Stimulated activated CD8-positive, alpha-beta memory T cell treated with anti-CD3 and anti-CD28 coated beads, Interleukin-4, amount 100 ng/mL, for 1 hour (primary cell): ENCODE measurements at regions not wholly inside any gene's neighbourhood (a gene's known extent, or its start where the extent isn't known, plus 50 kb on each side); places are given as distances from the start of the nearest gene placed in this dataset.
A peak's percentile ranks its signal among the peaks of the same experiment; 100 is the strongest.
"Not testable (repeated sequence)": the region's sequence is repeated elsewhere in the genome, so short reads cannot be mapped to it uniquely, and the experiment has no call there.

Experiments
- DNase-seq, 2 donors: peaks; one replicate each; pipeline ENCODE4 v3.0.0-alpha.2; 2020; ENCODE audit warnings: low read depth in 2 of 2, low spot score in 1 of 2

DNA sequence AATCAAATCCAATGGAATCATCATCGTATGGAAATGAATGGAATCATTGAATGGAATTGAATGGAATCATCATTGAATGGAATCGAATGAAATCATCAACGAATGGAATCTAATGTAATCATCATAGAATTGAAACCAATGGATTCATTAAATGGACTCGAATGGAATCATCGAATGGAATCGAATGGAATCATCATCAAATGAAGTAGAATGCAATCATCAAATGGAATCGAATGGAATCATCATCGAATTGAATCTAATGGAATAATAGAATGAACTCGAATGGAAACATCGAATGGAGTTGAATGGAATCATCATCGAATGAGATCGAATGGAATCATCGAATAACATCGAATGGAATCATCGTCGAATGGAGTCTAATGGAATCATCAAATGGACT, 232.8 kb downstream of the SHCBP1 start:
- not testable (repeated sequence) for DNase-seq

- DNase-seq, result peak; percentile 41 to 96
Measured at GRCh38 chr16:46387720-46388119, 233.5 kb downstream of the SHCBP1 start.

DNA sequence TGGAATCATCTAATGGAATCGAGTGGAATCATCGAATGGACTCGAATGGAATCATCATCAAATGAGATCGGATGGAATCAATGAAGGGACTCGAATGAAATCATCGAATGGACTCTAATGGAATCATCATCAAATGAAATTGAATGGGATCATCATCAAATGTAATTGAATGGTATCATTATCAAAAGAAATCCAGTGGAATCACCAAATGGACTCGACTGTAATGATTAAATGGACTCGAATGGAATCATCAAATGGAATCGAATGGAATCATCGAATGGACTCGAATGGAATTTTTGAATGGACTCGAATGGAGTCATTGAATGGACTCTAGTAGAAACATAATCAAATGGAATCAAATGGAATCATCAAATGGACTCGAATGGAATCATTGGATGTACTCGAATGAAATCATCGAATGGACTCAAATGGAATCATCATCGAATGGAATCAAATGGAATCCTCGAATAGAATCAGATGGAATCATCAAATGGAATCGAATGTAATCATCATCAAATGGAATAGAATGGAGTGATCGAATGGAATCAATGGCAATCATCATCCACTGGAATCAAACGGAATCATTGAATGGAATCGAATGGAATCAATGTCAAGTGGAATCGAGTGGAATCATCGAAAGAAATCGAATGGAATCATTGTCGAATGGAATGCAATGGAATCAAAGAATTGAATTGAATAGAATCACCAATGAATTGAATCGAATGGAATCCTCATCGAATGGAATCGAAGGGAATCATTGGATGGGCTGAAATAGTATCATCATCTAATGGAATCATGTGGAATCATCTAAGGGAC, 234.2 kb downstream of the SHCBP1 start:
- peak in 1 of 2 donors; percentile 53 for DNase-seq

DNA sequence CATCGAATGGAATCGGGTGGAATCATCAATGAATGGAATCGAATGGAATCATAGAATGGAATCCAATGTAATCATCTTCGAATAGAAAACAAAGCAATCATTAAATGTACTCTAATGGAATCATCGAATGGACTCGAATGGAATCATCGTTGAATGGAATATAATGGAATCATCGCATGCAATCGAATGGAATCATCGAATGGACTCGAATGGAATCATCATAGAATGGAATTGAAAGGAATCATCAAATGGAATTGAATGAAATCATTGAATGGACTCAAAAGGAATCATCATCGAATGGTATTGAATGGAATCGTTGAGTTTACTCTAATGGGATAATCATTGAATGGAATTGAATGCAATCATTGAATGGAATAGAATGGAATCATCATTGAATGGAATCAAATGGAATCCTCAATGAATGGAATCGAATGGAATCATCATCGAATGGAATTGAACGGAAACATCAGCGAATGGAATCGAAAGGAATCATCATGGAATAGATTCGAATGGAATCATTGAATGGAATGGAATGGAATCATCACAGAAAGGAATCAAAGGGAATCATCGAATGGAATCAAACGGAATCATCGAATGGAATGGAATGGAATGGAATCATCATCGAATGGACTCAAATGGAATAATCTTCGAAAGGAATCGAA, 234.9 kb downstream of the SHCBP1 start:
- peak in 1 of 2 donors; percentile 32 for DNase-seq

DNA sequence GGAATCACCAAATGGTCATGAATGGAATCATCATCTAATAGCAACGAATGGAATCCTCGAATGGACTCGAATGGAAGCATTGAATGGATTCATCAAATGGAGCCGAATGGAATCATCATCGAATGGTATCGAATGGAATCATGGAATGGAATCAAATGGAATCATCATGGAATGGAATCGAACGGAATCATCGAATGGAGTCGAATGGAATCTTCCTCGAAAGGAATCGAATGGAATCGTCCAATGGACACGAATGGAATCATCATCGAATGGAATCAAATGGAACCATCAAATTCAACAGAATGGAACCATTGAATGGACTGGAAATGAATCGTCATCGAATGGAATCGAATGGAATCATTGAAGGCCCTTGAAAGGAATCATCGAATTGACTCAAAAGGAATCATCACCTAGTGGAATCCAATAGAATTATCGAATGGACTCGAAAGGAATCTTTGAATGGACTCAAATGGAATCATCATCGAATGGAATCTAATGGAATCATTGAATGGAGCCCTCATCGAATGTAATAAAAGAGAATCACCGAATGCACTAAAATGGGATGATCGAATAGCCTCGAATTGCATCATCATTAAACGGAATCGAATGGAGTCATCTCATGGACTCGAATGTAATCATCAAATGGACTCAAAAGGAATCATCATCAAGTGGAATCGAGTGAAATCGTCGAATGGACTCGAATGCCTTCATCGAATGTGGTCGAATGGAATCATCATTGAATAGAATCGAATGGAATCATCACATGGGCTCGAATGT, 236.7 kb downstream of the SHCBP1 start:
- not testable (repeated sequence) for DNase-seq

DNA sequence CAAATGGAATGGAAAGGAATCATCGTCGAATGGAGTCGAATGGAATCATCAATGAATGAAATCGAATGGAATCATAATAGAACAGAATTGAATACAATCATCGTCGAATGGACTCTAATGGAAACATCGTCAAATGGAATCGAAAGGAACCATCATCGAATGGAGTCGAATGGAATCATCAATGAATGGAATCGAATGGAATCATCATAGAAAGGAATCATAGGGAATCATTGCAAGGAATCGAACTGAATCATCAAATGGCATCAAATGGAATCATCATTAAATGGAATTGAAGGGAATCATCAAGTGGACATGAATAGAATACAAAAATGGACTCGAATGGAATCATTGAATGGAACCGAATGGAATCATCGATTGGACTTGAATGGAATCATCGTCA, 237.6 kb downstream of the SHCBP1 start:
- DNase-seq, result not testable (repeated sequence)

- not testable (repeated sequence) for DNase-seq
Measured at GRCh38 chr16:46382791-46383541, 238.2 kb downstream of the SHCBP1 start.

DNA sequence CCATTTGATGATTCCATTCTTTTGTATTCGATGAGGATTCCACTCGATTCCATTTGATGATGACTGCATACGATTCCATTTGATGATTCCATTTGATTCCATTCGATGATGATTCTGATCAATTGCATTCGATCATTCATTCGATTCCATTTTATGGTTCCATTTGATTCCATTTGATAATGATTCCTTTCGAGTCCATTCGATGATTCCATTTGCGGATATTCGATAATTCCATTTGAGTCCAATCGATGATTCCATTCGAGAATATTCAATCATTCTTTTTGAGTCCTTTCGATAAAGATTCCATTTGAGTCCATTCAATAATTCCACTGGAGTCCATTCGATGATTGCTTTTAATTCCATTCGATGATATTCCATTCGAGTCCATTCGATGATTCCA, 239.1 kb downstream of the SHCBP1 start:
- not testable (repeated sequence) for DNase-seq

DNA sequence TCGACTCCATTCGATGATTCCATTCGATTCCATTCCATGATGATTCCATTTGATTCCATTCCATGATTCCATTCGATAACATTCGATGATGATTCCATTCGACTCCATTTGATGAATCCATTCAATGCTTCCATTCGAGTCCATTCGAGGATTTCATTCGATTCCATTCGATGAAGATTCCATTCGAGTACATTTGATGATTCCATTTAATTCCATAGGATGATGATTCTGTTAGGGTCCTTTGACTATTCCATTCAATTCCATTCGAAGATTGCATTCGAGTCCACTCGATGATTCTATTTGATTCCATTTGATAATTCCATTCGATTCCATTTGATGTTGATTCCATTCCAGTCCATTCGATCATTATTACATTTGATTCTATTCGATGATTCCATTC, 239.8 kb downstream of the SHCBP1 start:
- DNase-seq, result not testable (repeated sequence)
